K562 (cell line): ENCODE measurements at regions not wholly inside any gene's neighbourhood (a gene's known extent, or its start where the extent isn't known, plus 50 kb on each side); places are given as distances from the start of the nearest gene placed in this dataset.

Experiments
- BCL6 ChIP-seq: fragments of 250-450 bp; sonication (Bioruptor Pico); IDR thresholded peaks from 2 replicates; pipeline ENCODE4 v1.4.0; 2020
- FOS ChIP-seq: IDR thresholded peaks from 3 replicates; pipeline ENCODE4 v1.6.1; 2011; ENCODE audit not compliant: insufficient read length; ENCODE audit errors: extremely low read depth
- JUND ChIP-seq, 2 experiments: IDR thresholded peaks; 2 replicates in 1 of 2; 3 replicates in 1 of 2; pipeline ENCODE4 v1.6.1; 2011; ENCODE audit warnings: borderline replicate concordance in 2 of 2, low read depth in 2 of 2, low read length in 2 of 2, improper control_type of control experiment in 1 of 2, missing biosample characterization in 1 of 2, missing genetic modification characterization in 1 of 2, missing genetic modification reagents in 1 of 2
- TF ChIP-seq, protein P1 (sequence below): fragments of 450-650 bp; formaldehyde crosslinking; IDR thresholded peaks from 2 replicates; pipeline ENCODE4 v1.4.0; 2022; ENCODE audit warnings: missing genetic modification characterization

DNA sequence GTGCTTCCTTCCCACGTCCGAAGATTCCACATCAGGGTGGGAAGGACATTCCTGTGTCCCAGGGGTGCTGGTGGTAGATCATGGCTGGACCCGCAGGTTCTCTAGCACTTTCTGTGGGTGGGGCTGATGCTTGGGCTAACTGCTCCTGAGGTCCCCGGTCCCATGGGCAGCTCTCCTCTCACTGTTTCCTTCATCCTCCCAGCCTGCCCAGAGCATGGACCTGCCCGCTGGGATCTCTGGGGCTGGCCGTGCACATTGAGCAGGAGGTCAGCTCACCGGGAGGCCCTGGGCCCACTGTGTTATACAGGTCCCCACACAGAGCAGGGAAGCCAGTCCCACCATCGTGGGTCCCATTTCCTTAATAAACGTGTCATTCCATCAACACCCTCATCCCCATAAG, 502.3 kb downstream of the TCERG1L start:
- TF ChIP-seq BCL6 (CRISPR knock-in tag) (no peak), JUND (IDR thresholded peaks at IDR 0.05; ENCODE audit: borderline replicate concordance, low read depth, low read length) (no peak), JUND (tag; IDR thresholded peaks at IDR 0.05; ENCODE audit: borderline replicate concordance, low read depth, low read length) (no peak), FOS (no peak)
- TF ChIP-seq, protein P1, sequence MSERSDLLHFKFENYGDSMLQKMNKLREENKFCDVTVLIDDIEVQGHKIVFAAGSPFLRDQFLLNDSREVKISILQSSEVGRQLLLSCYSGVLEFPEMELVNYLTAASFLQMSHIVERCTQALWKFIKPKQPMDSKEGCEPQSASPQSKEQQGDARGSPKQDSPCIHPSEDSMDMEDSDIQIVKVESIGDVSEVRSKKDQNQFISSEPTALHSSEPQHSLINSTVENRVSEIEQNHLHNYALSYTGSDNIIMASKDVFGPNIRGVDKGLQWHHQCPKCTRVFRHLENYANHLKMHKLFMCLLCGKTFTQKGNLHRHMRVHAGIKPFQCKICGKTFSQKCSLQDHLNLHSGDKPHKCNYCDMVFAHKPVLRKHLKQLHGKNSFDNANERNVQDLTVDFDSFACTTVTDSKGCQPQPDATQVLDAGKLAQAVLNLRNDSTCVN (CRISPR knock-in tag) = no peak
